HG03575 (cell line): ENCODE measurements at regions not wholly inside any gene's neighbourhood (a gene's known extent, or its start where the extent isn't known, plus 50 kb on each side); places are given as distances from the start of the nearest gene placed in this dataset.

ENCODE experiments used
- ATAC-seq: cut with Tn5 transposase; IDR thresholded peaks from one replicate; pipeline ENCODE4 v1.9.1; 2021; ENCODE audit not compliant: unreplicated experiment, insufficient number of reproducible peaks, low FRiP score; ENCODE audit errors: extremely low read depth

DNA sequence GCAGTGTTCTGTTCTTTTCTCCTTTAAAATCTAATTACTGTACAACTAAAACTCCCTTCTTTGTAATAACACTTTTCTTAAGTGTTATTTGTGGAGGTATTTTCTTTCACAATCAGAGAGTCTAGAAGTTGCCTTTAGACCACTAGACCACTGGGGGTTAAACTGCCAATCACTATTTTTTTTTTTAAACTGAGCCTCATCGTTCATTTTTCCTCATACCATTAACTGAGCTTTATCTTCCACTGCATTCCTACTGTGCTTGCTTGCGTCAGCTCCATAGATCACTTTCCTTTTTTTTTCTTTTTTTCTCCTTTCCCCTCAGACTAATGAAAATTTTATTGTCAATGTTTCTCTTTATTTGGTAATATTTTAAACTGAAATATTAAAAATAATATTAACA is 310.6 kb downstream of the PDHA2 start:
- no peak for ATAC-seq

DNA sequence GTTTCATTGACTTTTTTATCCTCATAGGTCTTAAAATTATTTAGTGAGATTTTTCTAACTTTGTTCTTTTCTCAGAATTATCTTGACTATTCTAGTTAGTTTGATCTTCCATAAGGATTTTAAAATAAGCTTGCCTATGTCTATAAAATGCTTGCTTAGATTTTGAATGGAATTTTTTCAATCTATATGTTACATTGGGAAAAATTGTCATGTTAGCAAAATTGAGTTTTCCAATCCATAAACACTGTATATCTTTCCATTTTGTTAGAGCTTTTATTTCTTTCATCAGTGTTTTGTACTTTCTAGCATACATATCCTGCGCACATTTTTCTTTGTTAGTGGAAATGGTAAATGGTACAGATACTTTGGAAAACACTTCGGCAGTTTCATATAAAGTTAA is 312.9 kb downstream of the PDHA2 start:
- ATAC-seq, result no peak

DNA sequence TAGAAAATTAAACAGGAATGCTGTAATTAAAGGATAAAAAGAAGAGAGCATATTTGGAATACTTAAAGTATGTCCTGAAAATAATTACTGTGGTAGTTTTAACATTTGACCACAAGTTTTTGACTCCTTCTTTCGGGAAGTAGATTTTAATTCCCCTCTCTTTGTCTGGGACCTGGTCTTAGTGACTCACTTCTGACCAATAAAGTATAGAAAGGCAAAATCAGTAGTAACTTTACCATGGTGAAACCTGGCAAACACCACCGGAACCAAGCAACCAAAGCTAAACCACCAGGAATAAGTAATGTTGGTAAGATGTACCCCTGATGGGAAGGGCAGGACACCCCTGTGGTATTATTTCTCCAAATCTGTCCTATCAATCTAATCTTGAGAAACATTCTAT is 314.8 kb downstream of the PDHA2 start:
- no peak for ATAC-seq

DNA sequence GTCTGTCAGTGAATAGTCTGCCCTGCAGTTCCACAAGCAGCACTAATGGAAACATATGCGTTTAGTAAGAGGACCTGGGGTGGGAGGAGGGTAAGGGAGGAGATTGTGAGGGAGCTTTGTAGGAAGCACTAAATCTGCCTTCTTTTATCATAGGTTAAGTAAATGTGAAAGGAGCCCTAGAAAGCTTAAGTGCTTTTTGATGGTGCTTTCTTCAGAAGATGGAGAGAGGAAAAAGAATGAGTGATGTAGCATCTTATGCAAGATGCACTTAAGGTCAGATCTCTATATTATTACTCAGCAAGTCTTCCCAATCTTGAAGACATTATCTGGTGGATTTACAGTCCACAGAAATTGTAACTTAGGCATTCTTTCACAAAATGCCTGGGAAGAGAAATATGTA is 322.7 kb downstream of the PDHA2 start:
- no peak for ATAC-seq

DNA sequence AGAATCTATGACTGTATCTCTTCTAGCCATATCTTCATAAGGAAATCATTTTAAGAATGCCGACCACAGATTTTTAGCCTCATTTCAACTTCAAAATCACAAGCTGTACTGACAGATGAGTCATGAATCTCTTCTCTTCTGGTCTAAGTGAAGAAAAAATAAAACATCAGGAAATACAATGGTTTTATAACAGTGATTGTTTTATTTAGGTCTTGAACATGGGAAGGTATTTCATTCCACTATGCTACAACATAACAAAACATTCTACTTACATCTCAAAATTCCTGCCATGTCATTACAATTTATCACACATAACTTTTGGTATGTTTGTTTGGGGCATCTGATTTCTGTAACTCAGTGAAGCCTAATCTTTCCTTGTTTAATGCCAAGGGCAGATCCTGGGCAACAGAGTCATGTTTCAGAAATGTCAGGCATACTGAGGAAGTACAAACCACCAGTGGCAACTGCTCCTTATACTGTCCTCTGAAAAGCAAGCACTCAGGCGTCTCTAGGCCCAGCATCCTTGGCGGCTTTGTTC is 325.0 kb downstream of the PDHA2 start:
- no peak for ATAC-seq

DNA sequence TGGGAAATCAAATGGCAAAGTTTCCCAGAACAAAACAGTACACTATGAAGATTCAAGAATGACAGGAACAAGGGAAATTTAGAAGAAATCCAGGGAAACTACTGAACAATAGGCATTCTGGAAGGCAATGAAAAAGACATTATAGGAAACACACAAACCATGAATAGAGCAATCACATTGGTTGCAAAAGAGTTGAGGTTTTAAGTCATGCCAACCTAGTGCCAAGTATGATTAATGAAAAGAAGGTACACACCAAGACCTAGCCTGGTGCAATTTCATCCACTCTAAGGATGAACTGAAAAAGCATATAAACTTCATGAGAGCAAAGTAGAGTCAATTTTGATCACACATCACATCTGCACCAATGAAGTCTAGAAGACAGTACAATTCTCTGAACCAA is 326.9 kb downstream of the PDHA2 start:
- ATAC-seq, result no peak

DNA sequence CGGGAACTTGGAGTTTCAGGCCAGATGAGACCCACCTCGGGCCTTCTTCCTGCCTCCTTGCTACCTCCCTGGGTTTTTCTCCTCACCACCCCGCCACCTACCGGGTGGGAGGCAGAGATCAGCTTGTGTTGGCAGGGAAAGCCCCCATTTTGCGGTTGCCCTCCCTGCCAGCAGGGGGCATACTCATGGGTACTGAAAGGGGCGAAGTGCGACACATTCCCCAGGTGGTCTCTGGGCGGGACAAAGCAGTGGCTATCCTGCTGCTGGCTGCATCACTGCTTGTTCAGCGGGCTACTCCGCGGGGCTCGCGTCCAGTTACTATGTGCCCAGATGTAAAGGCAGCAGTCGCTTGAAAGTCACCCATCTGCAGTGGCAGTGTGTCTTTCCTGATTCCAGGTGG is 330.3 kb downstream of the PDHA2 start:
- no peak for ATAC-seq

DNA sequence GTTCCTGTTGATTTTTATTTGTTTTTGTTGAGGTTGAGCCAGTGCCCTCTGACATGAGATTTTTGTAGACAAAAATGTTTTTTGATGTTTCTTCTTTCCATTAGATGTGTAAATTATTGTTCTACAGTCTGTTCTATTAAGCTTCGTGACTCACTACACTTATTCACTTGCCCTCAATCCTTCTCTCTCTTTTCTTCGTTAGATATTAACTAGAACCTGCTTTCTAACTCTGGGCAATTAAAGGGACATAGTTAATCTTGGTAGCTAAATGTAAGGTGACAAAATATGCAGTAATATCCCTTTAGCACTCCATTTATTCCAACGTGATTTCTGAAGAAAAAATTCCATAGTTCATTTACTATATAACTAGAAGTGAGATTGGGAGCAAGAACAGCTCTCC is 333.9 kb downstream of the PDHA2 start:
- ATAC-seq, result no peak

DNA sequence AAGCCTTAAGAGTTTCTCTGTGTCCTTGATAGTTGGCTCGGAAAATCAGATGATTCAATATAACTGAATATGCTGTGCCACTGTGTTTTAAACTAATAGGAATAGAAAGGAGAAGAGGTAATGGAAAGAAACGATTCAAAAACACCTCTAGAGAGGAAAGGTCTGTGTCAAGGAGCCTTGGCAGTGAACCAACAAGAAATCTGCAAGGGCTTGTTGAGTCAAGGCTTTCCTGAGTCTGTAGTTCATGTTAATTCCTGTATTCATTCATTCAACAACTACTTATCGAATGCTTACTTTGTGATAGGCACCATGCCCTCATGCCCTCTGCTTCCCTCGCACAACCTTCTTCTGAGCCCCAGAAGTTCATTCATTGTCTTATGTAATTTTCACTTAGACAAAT is 336.0 kb downstream of the PDHA2 start:
- no peak for ATAC-seq

DNA sequence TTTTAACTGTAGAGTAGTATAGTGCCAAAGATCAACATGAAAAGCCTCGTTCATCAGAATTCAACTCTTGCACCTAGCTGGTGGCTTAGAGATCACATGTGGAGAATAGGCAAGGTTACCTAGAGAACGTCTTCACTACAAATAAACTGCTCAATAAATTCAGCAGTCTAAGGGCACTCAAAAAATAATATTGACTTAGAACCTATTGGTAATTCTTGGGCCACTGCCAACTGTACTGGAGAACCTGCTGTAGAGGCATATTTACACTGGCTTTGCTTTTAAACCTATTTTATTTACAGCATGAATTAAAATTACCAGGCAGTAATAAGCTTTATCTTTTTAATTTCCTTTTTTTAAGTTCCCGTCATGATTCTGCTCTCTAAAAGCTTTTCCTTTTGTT is 343.7 kb downstream of the PDHA2 start:
- no peak for ATAC-seq

DNA sequence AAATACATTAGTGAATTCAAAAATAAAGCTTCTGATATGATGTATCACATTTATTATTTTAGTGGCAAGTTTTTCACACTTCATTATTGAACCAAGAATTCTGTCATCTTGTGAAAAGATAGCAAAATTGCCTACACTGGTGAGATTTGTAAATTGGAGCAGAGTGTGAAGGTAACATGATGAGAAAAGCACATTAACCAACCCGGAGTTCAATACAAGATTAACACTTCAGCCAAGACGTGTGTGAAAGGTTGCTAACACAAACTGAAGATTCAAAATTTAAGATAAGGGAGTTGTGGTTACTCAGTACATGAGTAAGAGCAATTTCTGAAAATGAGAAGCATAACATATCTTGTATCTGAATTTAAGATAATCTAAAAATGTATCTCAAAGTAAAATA is 346.7 kb downstream of the PDHA2 start:
- ATAC-seq, result no peak

DNA sequence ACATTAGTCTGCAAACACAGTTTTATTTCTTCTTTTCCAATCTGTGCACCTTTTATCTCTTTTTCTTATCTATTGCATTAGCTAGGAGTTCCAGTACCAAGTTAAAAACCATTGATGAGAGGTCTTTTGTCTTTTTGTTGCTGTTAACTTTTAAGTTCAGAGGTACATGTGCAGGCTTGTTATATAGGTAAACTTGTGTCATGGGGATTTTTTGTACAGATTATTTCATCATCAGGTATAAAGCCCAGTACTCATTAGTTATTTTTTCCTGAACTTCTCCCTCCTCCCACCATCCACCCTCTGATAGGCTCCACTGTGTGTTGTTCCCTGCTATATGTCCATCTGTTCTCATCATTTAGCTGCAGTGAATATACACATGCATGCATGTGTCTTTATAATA is 349.9 kb downstream of the PDHA2 start:
- ATAC-seq, result no peak

DNA sequence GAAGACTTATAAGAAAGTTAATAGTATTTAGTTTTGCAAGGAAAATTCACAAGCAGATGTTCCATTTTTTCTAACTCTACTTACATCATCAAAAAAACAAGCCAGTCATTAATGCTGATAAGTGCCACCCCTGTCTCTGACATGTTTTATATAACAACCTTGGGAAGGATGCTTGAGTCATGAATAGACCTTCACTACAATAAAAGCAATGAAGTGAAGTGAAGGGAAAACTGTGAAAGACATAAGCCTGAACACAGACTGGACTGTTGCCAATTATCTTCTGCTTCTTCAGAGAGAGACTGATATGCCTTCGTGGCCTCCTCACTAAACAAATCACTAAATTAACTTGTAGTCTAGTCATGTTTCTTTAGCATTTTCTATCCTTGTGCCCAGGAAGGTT is 353.2 kb downstream of the PDHA2 start:
- no peak for ATAC-seq

DNA sequence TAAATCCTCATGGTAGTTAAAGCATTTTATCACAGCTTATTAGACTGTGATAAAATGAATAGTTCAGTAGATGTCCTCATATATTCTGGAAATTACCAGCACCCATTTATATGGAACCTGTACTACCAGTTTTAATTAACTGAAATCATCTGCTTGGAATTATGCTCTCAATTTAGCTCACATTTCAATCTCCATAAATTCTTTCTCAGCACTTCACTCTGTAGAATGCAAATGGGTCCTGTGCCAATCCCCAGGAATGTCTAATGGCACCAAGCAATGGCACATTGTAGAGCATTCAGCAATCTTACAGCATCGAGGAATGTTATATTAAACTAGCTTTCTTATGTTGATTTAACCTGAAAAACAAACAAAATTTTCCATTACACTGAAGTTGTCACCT is 355.1 kb downstream of the PDHA2 start:
- no peak for ATAC-seq

DNA sequence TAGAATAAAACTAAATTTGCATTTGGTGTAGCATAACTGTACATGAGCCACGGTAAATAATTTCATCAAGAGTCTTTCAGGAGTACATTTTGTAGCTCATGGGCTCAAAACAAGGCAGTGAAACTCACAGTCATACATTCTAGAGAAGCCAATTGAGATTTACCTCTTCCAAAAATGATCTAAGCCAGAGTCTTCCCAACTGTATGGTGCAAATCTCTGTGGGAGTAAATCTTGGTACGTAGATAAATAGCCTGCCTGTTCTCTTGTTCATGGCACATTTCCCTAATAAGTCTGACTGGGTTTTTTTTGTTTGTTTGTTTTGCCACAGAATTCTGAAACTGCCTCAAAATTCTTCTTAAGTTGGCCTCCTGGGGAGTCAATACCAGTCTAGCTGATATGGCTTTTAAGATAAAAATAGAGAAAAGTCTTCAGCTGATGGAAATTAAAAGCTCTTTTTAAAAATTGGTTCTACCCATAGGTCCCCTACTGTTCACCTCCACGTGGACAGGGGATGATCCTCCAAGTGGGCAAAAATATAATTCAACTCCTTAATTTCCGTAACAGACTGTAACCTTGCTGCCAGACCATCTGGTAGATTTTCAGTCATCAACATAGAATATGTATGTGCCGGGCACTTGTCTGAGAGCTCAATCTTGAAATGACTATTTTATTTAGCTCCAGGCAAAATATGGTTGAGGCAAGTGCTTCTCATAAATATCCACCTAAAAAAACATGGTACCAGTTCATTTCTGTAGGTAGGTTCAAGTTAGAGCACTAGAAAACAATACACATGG is 365.4 kb downstream of the PDHA2 start:
- no peak for ATAC-seq

DNA sequence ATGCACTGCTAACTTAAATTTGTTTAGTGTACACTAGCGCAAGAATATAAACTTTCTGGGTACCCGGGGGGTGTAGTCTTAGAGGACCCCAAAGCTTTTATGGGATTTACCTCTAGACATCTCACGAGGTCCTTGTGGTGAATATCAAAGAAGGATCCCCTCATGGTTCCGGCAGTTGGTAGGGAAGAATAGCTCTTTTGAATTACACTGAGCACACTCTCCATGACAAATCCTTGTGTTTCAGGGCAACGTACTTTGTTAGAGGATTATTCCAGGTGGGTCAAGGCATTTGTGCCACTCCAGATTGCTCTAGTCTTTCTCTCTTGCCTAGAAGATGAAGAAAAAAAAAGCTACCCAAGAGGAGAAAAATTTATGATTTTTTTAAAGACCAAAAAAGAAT is 387.6 kb downstream of the PDHA2 start:
- ATAC-seq, result no peak

DNA sequence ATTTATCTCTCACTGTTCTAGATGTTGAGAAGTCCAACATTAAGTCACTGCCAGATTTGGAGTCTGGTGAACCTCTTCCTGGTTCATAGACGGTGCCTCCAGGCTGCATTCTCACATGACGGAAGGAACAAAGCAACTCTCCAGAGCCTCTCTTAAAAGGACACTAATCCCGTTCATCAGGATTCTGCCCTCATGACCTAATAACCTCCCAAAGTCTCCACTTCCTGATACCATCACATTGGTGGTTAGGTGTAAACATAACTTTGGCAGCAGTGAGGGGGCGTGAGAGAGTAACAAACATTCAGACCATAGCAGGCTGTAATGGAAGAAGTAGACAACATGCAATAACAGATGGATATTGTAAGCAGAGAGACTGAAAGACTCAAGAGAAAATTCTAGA is 388.6 kb downstream of the PDHA2 start:
- no peak for ATAC-seq

DNA sequence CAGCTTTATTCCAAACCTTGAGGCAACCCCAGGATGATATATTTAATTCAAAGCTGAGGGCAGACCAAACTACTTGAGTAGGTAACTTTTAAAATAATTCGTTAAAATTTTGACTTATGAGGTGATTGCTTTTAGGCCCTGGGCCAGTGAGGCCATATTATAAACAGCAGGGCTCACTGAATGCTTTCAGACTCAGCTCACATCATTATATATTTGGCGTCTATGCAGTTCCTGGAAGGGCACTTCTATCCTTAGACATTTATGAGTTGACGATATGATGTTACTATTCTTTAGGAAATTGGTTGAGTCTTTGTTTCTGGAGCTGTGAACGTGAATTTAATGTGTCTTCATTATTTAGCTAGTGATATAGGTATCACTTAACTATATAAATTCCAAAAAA is 400.1 kb downstream of the PDHA2 start:
- no peak for ATAC-seq

DNA sequence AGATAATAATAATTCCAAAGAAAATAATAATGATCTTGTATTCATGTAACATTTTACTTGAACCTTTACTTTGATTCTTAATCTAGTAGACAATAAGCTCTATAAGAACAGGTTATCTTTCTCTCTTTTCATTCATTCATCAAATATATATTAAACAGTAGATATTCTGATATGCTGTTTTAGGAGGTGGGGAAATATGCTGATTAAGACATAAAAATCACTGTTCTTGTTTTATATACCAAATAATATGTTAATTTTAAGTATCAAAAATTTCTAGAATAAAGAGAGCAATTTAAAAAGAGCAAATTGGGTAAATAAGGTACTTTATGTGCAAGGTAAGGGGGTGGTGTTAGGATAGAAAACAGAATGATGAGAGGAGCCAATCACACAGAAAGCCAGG is 401.9 kb downstream of the PDHA2 start:
- ATAC-seq, result no peak

DNA sequence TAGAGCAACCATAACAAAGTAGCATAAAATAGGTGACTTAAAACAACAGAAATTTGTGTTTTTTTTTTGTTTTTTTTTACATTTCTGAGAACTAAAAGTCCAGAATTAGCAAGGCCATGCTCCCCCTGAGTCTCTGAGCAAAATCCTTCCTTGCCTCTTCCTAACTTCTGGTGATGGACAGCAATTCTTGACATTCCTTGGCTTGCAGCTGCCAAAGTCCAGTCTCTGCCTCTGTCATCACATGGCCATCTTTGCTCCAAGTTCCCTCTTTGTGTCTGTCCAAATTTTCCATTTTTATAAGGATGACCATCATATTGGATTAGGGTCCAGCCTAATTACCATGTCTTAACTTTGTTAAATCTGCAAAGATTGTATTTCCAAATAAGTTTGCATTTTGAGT is 407.2 kb downstream of the PDHA2 start:
- no peak for ATAC-seq

DNA sequence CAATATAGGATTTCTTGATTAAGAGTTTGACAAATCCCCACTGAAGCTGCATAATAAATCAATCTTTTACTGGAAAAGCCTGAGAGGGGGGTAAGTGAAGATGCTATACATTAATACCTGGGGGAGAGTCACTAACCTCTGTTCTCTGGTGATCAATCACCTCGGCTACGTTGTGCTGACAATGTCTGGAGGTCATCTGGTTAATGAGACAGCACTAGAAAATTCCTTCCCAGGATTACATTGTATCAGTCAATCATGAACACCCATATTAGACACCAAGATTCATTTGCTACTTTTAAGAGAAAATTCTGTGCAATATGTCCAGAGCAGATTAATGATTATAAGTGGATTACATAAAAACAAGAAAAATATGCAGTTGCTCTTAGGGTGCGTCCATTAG is 408.3 kb downstream of the PDHA2 start:
- ATAC-seq, result no peak
